ENCODE measurements at regions not wholly inside any gene's neighbourhood (a gene's known extent, or its start where the extent isn't known, plus 50 kb on each side); places are given as distances from the start of the nearest gene placed in this dataset.

DNA sequence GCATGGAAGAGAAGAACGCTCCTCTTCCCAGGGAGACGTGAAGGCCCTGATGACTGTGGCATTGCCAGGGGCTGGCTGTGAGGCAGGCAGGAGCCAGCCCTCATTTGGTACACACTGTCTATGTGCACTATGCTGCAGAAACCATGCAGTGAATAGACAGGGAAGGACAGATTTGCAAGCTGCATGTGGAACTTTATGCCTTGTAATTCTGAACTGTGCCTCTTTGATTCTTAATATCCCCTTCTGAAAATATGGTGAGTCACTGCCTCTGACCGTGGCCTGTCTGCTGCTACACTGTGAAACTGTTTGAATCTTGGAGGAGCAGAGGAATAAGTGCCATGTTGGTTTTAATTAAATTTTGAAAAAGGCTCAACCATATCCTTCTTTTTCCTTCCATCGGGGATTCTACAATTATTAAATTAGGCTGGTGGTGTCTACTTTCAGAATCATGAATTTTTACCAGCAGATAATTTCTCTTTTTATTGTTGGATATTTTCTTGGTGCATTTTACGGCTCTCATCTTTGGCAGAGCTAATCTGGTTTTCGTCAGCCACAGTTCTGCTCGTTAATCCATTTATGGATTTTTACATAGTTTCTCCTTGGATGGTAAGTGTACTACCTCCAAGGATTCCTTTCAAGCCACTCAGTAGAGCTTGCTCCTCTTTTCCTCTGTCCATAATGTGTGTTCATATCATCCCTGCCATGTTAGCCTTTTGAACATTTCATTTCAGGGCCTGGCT lies 301.0 kb upstream of the SLC35B3 start:
- Histone ChIP-seq H3F3A (ENCODE audit: low read length, unreplicated experiment) (no peaks in the 10 kb centered on the region), H3K4me3 (ENCODE audit: low read length) (no peak overlapping the region), H3K9ac (ENCODE audit: low read length) (no peak overlapping the region), H3K9me3 (ENCODE audit: low read length) (no peaks in the 10 kb centered on the region), H3K79me2 (ENCODE audit: low read length) (no peaks in the 10 kb centered on the region), H3K27me3 (ENCODE audit: low read length) (peaks cover 50% of the 10 kb centered on the region), H4K20me1 (ENCODE audit: low read length) (no peaks in the 10 kb centered on the region), H3K4me2 (ENCODE audit: low read length) (no peak overlapping the region), H3K4me1 (ENCODE audit: insufficient read depth, low read length) (no peaks in the 10 kb centered on the region), H3K27ac (ENCODE audit: low read length) (no peak overlapping the region), H3K36me3 (ENCODE audit: low read depth, low read length) (no peaks in the 10 kb centered on the region), H3K9me2 (replicated peaks; ENCODE audit: low read length) (no peaks in the 10 kb centered on the region), H2AFZ (ENCODE audit: low read length) (no peak overlapping the region)
- BruUV-seq (replicated peaks) = no TSS peak
- CTCF ChIA-PET = no interaction called here
- DNase-seq (no peak), ATAC-seq (no peak)
- POLR2A ChIA-PET (ENCODE audit: unreplicated experiment) = no interaction called here
- TF ChIP-seq, protein P1, sequence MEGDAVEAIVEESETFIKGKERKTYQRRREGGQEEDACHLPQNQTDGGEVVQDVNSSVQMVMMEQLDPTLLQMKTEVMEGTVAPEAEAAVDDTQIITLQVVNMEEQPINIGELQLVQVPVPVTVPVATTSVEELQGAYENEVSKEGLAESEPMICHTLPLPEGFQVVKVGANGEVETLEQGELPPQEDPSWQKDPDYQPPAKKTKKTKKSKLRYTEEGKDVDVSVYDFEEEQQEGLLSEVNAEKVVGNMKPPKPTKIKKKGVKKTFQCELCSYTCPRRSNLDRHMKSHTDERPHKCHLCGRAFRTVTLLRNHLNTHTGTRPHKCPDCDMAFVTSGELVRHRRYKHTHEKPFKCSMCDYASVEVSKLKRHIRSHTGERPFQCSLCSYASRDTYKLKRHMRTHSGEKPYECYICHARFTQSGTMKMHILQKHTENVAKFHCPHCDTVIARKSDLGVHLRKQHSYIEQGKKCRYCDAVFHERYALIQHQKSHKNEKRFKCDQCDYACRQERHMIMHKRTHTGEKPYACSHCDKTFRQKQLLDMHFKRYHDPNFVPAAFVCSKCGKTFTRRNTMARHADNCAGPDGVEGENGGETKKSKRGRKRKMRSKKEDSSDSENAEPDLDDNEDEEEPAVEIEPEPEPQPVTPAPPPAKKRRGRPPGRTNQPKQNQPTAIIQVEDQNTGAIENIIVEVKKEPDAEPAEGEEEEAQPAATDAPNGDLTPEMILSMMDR (conservative IDR thresholded peaks at IDR 0.05; ENCODE audit: low read depth, low read length) = no peak
- TF ChIP-seq EZH2phosphoT487 (IDR thresholded peaks at IDR 0.05; ENCODE audit: borderline replicate concordance, low read length) (no peak), EZH2 (IDR thresholded peaks at IDR 0.05; ENCODE audit: low read length, unreplicated experiment) (no peak)
- intact Hi-C loops (cut with micrococcal nuclease) = no loop called here

DNA sequence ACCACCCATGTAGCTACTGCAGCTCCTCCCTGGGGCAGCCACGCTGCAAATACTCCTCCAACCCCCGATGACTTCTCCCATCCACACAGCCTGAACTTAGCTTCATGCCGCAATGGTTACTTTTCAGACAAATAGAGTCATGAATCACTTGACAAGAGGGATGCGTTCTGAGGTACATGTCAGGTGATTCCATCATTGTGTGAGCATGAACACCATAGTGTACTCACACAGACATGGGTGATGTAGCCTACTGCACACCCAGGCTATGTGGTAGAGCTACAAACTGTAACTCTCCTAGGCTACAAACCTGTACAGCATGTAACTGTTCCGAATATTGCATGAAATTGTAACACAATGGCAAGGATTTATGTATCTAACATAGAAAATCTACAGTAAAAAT lies 298.5 kb upstream of the SLC35B3 start:
- TF ChIP-seq EZH2phosphoT487 (IDR thresholded peaks at IDR 0.05; ENCODE audit: borderline replicate concordance, low read length) = no peak
- Histone ChIP-seq H4K20me1 (ENCODE audit: low read length) (no peaks in the 10 kb centered on the region), H3K4me2 (ENCODE audit: low read length) (no peak overlapping the region), H3K27ac (ENCODE audit: low read length) (no peak overlapping the region), H2AFZ (ENCODE audit: low read length) (no peak overlapping the region), H3K9ac (ENCODE audit: low read length) (no peak overlapping the region), H3K36me3 (ENCODE audit: low read depth, low read length) (no peaks in the 10 kb centered on the region), H3K27me3 (ENCODE audit: low read length) (peaks cover 50% of the 10 kb centered on the region), H3K4me3 (ENCODE audit: low read length) (no peak overlapping the region), H3K4me1 (ENCODE audit: insufficient read depth, low read length) (no peaks in the 10 kb centered on the region), H3K9me3 (ENCODE audit: low read length) (no peaks in the 10 kb centered on the region), H3K9me2 (replicated peaks; ENCODE audit: low read length) (no peaks in the 10 kb centered on the region), H3K79me2 (ENCODE audit: low read length) (no peaks in the 10 kb centered on the region), H3F3A (ENCODE audit: low read length, unreplicated experiment) (no peaks in the 10 kb centered on the region)
- intact Hi-C loops (cut with micrococcal nuclease) = no loop called here
- POLR2A ChIA-PET (ENCODE audit: unreplicated experiment) = no interaction called here
- ATAC-seq = no peak
- DNase-seq = no peak
- BruUV-seq (replicated peaks) = no TSS peak
- CTCF ChIA-PET = no interaction called here

DNA sequence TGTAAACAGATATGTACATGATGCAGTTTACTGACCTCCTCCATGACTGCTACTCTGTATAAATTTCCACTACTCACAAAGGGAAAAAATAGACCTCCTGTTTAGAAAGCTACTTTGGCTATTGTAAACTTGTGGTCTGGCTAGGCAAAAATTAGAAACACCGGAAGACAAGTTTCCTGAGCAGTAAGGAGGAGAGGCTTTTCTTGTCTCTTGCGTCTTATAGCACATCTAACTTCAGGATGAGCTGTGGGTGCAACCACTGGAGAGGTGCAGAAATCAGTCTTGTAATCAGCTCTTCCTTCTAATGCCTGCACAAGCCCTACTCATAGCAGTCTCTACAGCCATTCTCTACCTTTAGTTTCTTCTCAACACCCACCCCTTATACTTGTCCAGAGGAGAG lies 296.5 kb upstream of the SLC35B3 start:
- Histone ChIP-seq H3K4me1 (ENCODE audit: insufficient read depth, low read length) (no peaks in the 10 kb centered on the region), H3K9me3 (ENCODE audit: low read length) (no peaks in the 10 kb centered on the region), H3F3A (ENCODE audit: low read length, unreplicated experiment) (no peaks in the 10 kb centered on the region), H3K9ac (ENCODE audit: low read length) (no peak overlapping the region), H3K4me3 (ENCODE audit: low read length) (no peak overlapping the region), H2AFZ (ENCODE audit: low read length) (no peak overlapping the region), H3K9me2 (replicated peaks; ENCODE audit: low read length) (no peaks in the 10 kb centered on the region), H3K4me2 (ENCODE audit: low read length) (no peak overlapping the region), H3K27ac (ENCODE audit: low read length) (no peak overlapping the region), H3K79me2 (ENCODE audit: low read length) (no peaks in the 10 kb centered on the region), H3K27me3 (ENCODE audit: low read length) (peaks cover 42% of the 10 kb centered on the region), H3K36me3 (ENCODE audit: low read depth, low read length) (no peaks in the 10 kb centered on the region), H4K20me1 (ENCODE audit: low read length) (no peaks in the 10 kb centered on the region)
- ATAC-seq = no peak
- TF ChIP-seq EZH2phosphoT487 (IDR thresholded peaks at IDR 0.05; ENCODE audit: borderline replicate concordance, low read length) (no peak), EZH2 (IDR thresholded peaks at IDR 0.05; ENCODE audit: low read length, unreplicated experiment) (no peak)
- TF ChIP-seq, protein P1 (conservative IDR thresholded peaks at IDR 0.05; ENCODE audit: low read depth, low read length) = no peak
- CTCF ChIA-PET = no interaction called here
- intact Hi-C loops (cut with micrococcal nuclease) = no loop called here
- POLR2A ChIA-PET (ENCODE audit: unreplicated experiment) = no interaction called here
- no peak for DNase-seq
- no TSS peak for BruUV-seq (replicated peaks)

All from PC-3 (cell line).